Colonic mucosa (tissue), 4 donors: ENCODE measurements at regions not wholly inside any gene's neighbourhood (a gene's known extent, or its start where the extent isn't known, plus 50 kb on each side); places are given as distances from the start of the nearest gene placed in this dataset.

Experiments
- DNase-seq: peaks from one replicate; pipeline ENCODE4 v3.0.0-alpha.2; 2020
- H3K27ac ChIP-seq: fragments of 200-600 bp; one replicate; pipeline ENCODE4 v1.8.0; 2021
- H3K27me3 ChIP-seq: fragments of 200-600 bp; one replicate; pipeline ENCODE4 v1.8.0; 2021
- H3K36me3 ChIP-seq: fragments of 200-600 bp; one replicate; pipeline ENCODE4 v1.8.0; 2021
- H3K4me1 ChIP-seq: fragments of 200-600 bp; one replicate; pipeline ENCODE4 v1.8.0; 2021; ENCODE audit warnings: mild to moderate bottlenecking
- H3K4me3 ChIP-seq: fragments of 200-600 bp; one replicate; pipeline ENCODE4 v1.8.0; 2021
- H3K9ac ChIP-seq, 2 donors: one replicate each; pipeline ENCODE4 v1.7.0; 2013; ENCODE audit warnings: control low read depth in 2 of 2, low read depth in 2 of 2, low read length in 2 of 2
- H3K9me3 ChIP-seq: fragments of 200-600 bp; one replicate; pipeline ENCODE4 v1.8.0; 2021
- intact Hi-C: fragments of 100-400 bp; cut with DNase I; formaldehyde crosslinking; loops from one replicate; pipeline ENCODE4 v1.14.1; 2022
- TF ChIP-seq, protein P1 (sequence below): fragments of 200-600 bp; IDR thresholded peaks from one replicate; pipeline ENCODE4 v1.8.0; 2022; ENCODE audit warnings: antibody characterized with exemption, mild to moderate bottlenecking
- donor health status: healthy.
- donor health status: DM: no; HTN: no; CAD: no.
- donor health status: DM: no; HTN: no; CAD: no.

DNA sequence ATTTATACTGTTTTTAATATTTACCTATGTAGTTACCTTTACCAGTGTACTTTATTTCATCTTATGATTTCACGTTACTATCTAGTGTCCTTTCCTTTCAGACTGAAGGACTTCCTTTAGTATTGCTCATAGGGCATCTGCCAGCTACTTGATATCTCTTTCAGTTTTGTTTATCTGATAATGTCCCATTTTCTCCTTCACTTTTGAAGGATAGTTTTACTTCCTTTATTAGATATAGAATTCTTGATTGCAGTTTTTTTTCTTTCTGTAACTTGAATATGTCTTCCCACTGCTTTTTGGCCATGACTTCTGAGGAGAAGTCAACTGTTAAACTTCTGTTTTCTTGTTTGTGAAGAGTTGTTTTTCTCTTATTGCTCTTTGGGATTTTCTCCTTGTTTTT is 69.4 kb upstream of the MAGED1 start:
- H3K4me1 ChIP-seq, result no peaks in the 10 kb centered on the region
- no peaks in the 10 kb centered on the region for H3K36me3 ChIP-seq
- H3K9me3 ChIP-seq, result no peaks in the 10 kb centered on the region
- no peak overlapping the region for H3K9ac ChIP-seq
- no peaks in the 10 kb centered on the region for H3K27me3 ChIP-seq
- DNase-seq, result no peak
- TF ChIP-seq, protein P1, sequence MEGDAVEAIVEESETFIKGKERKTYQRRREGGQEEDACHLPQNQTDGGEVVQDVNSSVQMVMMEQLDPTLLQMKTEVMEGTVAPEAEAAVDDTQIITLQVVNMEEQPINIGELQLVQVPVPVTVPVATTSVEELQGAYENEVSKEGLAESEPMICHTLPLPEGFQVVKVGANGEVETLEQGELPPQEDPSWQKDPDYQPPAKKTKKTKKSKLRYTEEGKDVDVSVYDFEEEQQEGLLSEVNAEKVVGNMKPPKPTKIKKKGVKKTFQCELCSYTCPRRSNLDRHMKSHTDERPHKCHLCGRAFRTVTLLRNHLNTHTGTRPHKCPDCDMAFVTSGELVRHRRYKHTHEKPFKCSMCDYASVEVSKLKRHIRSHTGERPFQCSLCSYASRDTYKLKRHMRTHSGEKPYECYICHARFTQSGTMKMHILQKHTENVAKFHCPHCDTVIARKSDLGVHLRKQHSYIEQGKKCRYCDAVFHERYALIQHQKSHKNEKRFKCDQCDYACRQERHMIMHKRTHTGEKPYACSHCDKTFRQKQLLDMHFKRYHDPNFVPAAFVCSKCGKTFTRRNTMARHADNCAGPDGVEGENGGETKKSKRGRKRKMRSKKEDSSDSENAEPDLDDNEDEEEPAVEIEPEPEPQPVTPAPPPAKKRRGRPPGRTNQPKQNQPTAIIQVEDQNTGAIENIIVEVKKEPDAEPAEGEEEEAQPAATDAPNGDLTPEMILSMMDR, result no peak
- intact Hi-C loops, result no loop called here
- H3K4me3 ChIP-seq, result no peak overlapping the region
- H3K27ac ChIP-seq, result no peak overlapping the region

DNA sequence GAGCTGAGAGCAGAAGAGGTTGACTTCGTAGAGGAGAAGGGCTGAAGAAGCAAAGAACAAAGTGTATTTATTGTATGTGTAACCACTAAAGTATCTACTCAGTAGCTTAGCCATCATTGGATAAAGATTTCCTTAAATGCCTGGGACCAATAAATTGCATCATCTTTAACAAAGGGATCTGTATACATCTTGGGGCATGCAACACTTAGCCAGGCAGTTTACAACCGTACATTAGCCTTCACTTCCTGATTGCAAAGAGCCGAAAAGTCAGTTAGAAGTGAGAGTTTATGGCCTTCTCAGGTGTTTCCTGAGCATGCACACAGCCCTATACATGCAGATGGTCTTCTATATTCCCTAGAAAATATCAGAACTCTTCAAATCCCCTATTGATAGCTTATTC is 68.0 kb upstream of the MAGED1 start:
- H3K4me1 ChIP-seq, result no peaks in the 10 kb centered on the region
- intact Hi-C loops, result no loop called here

DNA sequence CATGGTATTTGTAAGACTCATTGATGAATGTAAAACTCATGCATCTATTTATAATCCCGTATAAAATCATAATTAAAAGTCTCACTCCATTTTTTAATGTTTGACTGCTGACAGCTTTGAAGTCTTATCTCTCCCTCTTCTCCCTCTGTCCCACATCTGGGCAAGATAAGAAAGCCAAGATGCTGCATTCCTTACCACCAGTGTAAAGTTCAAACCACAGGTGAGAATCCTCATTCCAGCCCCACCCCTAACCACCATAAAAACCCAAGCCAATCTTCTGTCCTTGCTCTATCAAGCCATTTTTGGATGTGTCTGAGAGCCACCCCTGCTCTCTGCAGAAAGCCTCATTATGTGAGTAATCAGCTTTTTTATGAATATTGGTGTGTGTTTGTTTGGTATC is 59.3 kb upstream of the MAGED1 start:
- Histone ChIP-seq H3K36me3 (no peaks in the 10 kb centered on the region), H3K27ac (no peak overlapping the region), H3K4me3 (no peak overlapping the region), H3K27me3 (no peaks in the 10 kb centered on the region), H3K9ac (no peak overlapping the region), H3K9me3 (no peaks in the 10 kb centered on the region), H3K4me1 (no peaks in the 10 kb centered on the region)
- intact Hi-C loops, result no loop called here
- TF ChIP-seq, protein P1, result no peak
- DNase-seq, result peak; percentile 28

More for the DNA sequence above, 68.0 kb upstream of the MAGED1 start:
- H3K9ac ChIP-seq, result no peak overlapping the region
- no peaks in the 10 kb centered on the region for H3K27me3 ChIP-seq
- DNase-seq, result peak; percentile 19
- no peaks in the 10 kb centered on the region for H3K9me3 ChIP-seq
- TF ChIP-seq, protein P1, result no peak
- no peaks in the 10 kb centered on the region for H3K36me3 ChIP-seq
- no peak overlapping the region for H3K4me3 ChIP-seq
- H3K27ac ChIP-seq, result no peak overlapping the region

DNA sequence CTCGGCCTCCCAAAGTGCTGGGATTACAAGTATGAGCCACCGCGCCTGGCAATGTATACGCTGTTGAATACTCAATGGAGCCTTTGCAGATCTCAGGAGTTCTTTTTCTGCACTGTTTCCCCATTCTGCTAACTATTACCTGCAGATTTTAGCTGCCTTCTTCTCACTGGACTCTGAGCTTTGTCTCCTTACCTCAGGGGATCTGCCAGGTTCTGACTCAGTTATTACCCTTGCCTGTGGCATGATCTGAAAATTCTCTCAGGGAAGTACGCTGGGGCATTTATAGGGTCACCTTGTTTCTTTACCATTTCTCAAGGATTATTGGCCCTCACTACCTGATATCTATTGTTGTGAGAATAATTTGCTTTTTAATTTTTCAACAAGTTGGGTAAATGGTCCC is 56.6 kb upstream of the MAGED1 start:
- H3K9me3 ChIP-seq, result no peaks in the 10 kb centered on the region
- H3K27ac ChIP-seq, result no peak overlapping the region
- H3K36me3 ChIP-seq, result no peaks in the 10 kb centered on the region
- H3K27me3 ChIP-seq, result no peaks in the 10 kb centered on the region
- no peaks in the 10 kb centered on the region for H3K4me1 ChIP-seq
- TF ChIP-seq, protein P1, result no peak
- H3K4me3 ChIP-seq, result no peak overlapping the region
- H3K9ac ChIP-seq, result no peak overlapping the region
- DNase-seq, result peak; percentile 22
- intact Hi-C loops, result no loop called here

DNA sequence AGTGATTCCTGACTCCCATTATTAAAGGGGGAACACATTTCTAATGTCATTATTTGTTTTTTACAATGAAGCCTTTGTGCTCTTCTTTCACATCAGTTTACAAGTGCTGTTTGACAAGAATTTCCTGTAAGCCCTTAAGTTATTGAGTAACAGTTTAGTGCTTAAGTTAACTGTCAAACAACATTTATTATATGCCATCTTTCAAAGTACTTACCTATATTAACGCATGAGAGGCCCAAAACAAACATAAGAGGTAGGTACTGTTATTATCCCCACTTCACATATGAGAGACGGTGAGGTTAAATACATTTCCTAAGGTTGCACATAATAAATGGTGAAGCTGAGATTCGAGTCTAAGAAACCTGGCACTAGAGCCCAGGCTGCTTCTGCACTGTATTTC is 56.0 kb upstream of the MAGED1 start:
- H3K4me3 ChIP-seq, result no peak overlapping the region
- no peaks in the 10 kb centered on the region for H3K9me3 ChIP-seq
- H3K27me3 ChIP-seq, result no peaks in the 10 kb centered on the region
- no peaks in the 10 kb centered on the region for H3K36me3 ChIP-seq
- no peak for DNase-seq
- TF ChIP-seq, protein P1, result no peak
- no peak overlapping the region for H3K9ac ChIP-seq
- intact Hi-C loops, result no loop called here
- H3K27ac ChIP-seq, result no peak overlapping the region
- no peaks in the 10 kb centered on the region for H3K4me1 ChIP-seq

DNA sequence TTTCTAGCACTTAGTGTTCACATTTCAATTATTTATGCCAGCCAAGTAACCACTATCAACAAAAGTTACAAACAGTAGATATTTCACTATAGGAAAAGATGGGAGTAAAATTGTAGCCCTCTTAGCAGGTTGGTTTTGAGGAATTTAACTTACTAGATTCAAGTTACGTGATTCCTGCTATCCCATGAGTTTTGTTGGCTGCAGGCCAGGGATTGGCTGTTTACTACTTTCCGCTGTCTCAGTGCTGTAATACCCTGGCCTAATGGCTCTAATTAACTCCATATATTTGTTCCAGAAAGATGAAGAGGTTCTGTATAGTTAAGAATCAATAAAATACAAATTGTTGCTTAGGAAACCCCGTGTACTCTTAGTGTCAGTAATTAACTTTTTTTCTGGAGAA is 55.5 kb upstream of the MAGED1 start:
- H3K9ac ChIP-seq, result no peak overlapping the region
- no peaks in the 10 kb centered on the region for H3K9me3 ChIP-seq
- intact Hi-C loops, result no loop called here
- TF ChIP-seq, protein P1, result no peak
- peak; percentile 62 for DNase-seq
- H3K27me3 ChIP-seq, result no peaks in the 10 kb centered on the region
- H3K4me3 ChIP-seq, result no peak overlapping the region
- no peak overlapping the region for H3K27ac ChIP-seq
- H3K4me1 ChIP-seq, result no peaks in the 10 kb centered on the region
- H3K36me3 ChIP-seq, result no peaks in the 10 kb centered on the region
